A549 (cell line): ENCODE measurements at regions not wholly inside any gene's neighbourhood (a gene's known extent, or its start where the extent isn't known, plus 50 kb on each side); places are given as distances from the start of the nearest gene placed in this dataset.

ENCODE experiments used
- ATAC-seq, 2 experiments: fragments of 200-7000 bp in 1 of 2; fragments of >200 bp in 1 of 2; cut with Nextera tagmentation in 1 of 2; cut with Tn5 transposase in 1 of 2; 3 replicates each; pipeline versions ENCODE4 v1.8.0 to v1.9.1; 2018 to 2020; ENCODE audit warnings: mild to moderate bottlenecking in 1 of 2, moderate library complexity in 1 of 2
- CTCF ChIA-PET: fragments of 300-600 bp; sonication (Branson Sonifier 250); formaldehyde crosslinking; extraction: SDS; loops from one replicate; lab custom pipeline; 2021; ENCODE audit warnings: antibody characterized with exemption, inconsistent platforms; lab: Yijun Ruan, JAX
- POLR2A ChIA-PET: fragments of 350-600 bp; formaldehyde crosslinking; extraction: SDS; loops from one replicate; lab custom pipeline; 2021; ENCODE audit warnings: antibody characterized with exemption, inconsistent platforms; lab: Yijun Ruan, JAX
- DNase-seq, 2 experiments: peaks; one replicate each; pipeline versions ENCODE4 v3.0.0 to v3.0.0-alpha.2; 2011 to 2016; ENCODE audit warnings: low read depth in 1 of 2, low spot score in 1 of 2
- FAIRE-seq: peaks from 2 replicates; lab custom pipeline; 2011; peaks lifted over from hg19 to GRCh38; lab: Jason Lieb, UNC
- H3K27ac ChIP-seq, 2 experiments: fragments of >200 bp; sonication (Bioruptor Twin); formaldehyde crosslinking; 3 replicates each; pipeline ENCODE4 v1.5.1; 2016 to 2017
- H3K4me1 ChIP-seq: fragments of >200 bp; sonication (Bioruptor Twin); formaldehyde crosslinking; 3 replicates; pipeline ENCODE4 v1.6.1; 2016
- H3K4me2 ChIP-seq: fragments of >200 bp; sonication (Bioruptor Twin); formaldehyde crosslinking; 3 replicates; pipeline ENCODE4 v1.6.1; 2016
- H3K4me3 ChIP-seq: fragments of >200 bp; sonication (Bioruptor Twin); formaldehyde crosslinking; 3 replicates; pipeline ENCODE4 v1.5.1; 2016
- H3K9me3 ChIP-seq: fragments of >200 bp; sonication (Bioruptor Twin); formaldehyde crosslinking; 3 replicates; pipeline ENCODE4 v1.6.1; 2016
- ATOH8 ChIP-seq: fragments of 250-450 bp; sonication (Bioruptor Pico); IDR thresholded peaks from 2 replicates; pipeline ENCODE4 v1.5.0; 2020; ENCODE audit warnings: low read depth, mild to moderate bottlenecking, moderate library complexity
- BHLHE40 ChIP-seq: IDR thresholded peaks from 2 replicates; pipeline ENCODE4 v1.6.1; 2012; ENCODE audit warnings: low read depth, low read length, inconsistent platforms
- CBX8 ChIP-seq: fragments of 200-600 bp; sonication (generic); IDR thresholded peaks from 2 replicates; pipeline ENCODE4 v1.6.1; 2016
- CEBPB ChIP-seq, 2 experiments: fragments of >200 bp in 1 of 2; sonication (Bioruptor Twin) in 1 of 2; formaldehyde crosslinking in 1 of 2; IDR thresholded peaks; 2 replicates each; pipeline ENCODE4 v1.6.1; 2012 to 2016
- CHD2 ChIP-seq: fragments of 150-350 bp; IDR thresholded peaks from 2 replicates; pipeline ENCODE4 v1.6.1; 2014; ENCODE audit warnings: low read length; ENCODE audit not compliant: partially characterized antibody
- CTCF ChIP-seq: fragments of >200 bp; sonication (Bioruptor Twin); formaldehyde crosslinking; IDR thresholded peaks from 3 replicates; pipeline ENCODE4 v1.5.1; 2016
- EHF ChIP-seq: fragments of 250-450 bp; sonication (Bioruptor Pico); IDR thresholded peaks from 2 replicates; pipeline ENCODE4 v1.5.0; 2020; ENCODE audit warnings: mild to moderate bottlenecking
- EP300 ChIP-seq, 2 experiments: fragments of >200 bp; sonication (Bioruptor Twin); formaldehyde crosslinking; IDR thresholded peaks; 2 replicates in 1 of 2; 3 replicates in 1 of 2; pipeline ENCODE4 v1.6.1; 2016 to 2017
- ESRRA ChIP-seq: fragments of 150-350 bp; IDR thresholded peaks from 2 replicates; pipeline ENCODE4 v1.6.1; 2014; ENCODE audit warnings: mild to moderate bottlenecking, low read length, borderline replicate concordance
- HOXB13 ChIP-seq: fragments of 250-450 bp; sonication (Bioruptor Pico); IDR thresholded peaks from 2 replicates; pipeline ENCODE4 v1.5.0; 2020; ENCODE audit warnings: low read depth, mild to moderate bottlenecking, moderate library complexity
- MAX ChIP-seq: IDR thresholded peaks from 2 replicates; pipeline ENCODE4 v1.6.1; 2012
- MAZ ChIP-seq: fragments of 150-350 bp; IDR thresholded peaks from 2 replicates; pipeline ENCODE4 v1.6.1; 2014; ENCODE audit warnings: antibody characterized with exemption, low read depth, low read length, borderline replicate concordance
- MYC ChIP-seq: IDR thresholded peaks from 2 replicates; pipeline ENCODE4 v1.6.1; 2012; ENCODE audit warnings: mild to moderate bottlenecking, inconsistent platforms, low read length, improper control_type of control experiment, borderline replicate concordance
- NR3C1 ChIP-seq: fragments of >200 bp; sonication (Bioruptor Twin); formaldehyde crosslinking; IDR thresholded peaks from 3 replicates; pipeline ENCODE4 v1.6.1; 2017
- POLR2AphosphoS2 ChIP-seq: conservative IDR thresholded peaks from 2 replicates; pipeline ENCODE4 v1.6.1; 2012; ENCODE audit warnings: low read length, improper control_type of control experiment, inconsistent platforms
- RAD21 ChIP-seq, 2 experiments: fragments of >200 bp in 1 of 2; sonication (Bioruptor Twin) in 1 of 2; formaldehyde crosslinking in 1 of 2; IDR thresholded peaks in 1 of 2; conservative IDR thresholded peaks in 1 of 2; 2 replicates in 1 of 2; 3 replicates in 1 of 2; pipeline ENCODE4 v1.6.1; 2012 to 2018; ENCODE audit warnings: inconsistent platforms in 1 of 2
- RCOR1 ChIP-seq: fragments of 150-350 bp; IDR thresholded peaks from 2 replicates; pipeline ENCODE4 v1.6.1; 2014; ENCODE audit warnings: antibody characterized with exemption, low read length, low read depth
- RFX5 ChIP-seq: fragments of 450-650 bp; IDR thresholded peaks from 2 replicates; pipeline ENCODE4 v1.7.1; 2014; ENCODE audit warnings: antibody characterized with exemption, mild to moderate bottlenecking, moderate library complexity
- RNF2 ChIP-seq: fragments of 200-600 bp; sonication (generic); IDR thresholded peaks from 2 replicates; pipeline ENCODE4 v1.6.1; 2016; ENCODE audit warnings: low read depth, mild to moderate bottlenecking, antibody characterized with exemption, moderate library complexity, borderline replicate concordance
- ZFP36 ChIP-seq: fragments of 450-650 bp; IDR thresholded peaks from 2 replicates; pipeline ENCODE4 v1.6.1; 2014; ENCODE audit warnings: borderline replicate concordance; ENCODE audit not compliant: partially characterized antibody
- ZNF302 ChIP-seq: fragments of 250-450 bp; sonication (Bioruptor Pico); IDR thresholded peaks from 2 replicates; pipeline ENCODE4 v1.9.0; 2021; ENCODE audit warnings: inconsistent platforms, mild to moderate bottlenecking, moderate library complexity
- WGBS: methylation state at CpG from one replicate; pipeline ENCODE4 v1.1.6; 2017; ENCODE audit errors: missing lambda C conversion rate; 5-methylcytosine and 5-hydroxymethylcytosine counted together
- TF ChIP-seq, protein P1 (sequence below): fragments of >200 bp; sonication (Bioruptor Twin); formaldehyde crosslinking; IDR thresholded peaks from 3 replicates; pipeline ENCODE4 v1.6.1; 2016

GRCh38 chr4:59127006-59127405 lies 2016.8 kb upstream of the IGFBP7 start:
- ATAC-seq, result no peak

DNA sequence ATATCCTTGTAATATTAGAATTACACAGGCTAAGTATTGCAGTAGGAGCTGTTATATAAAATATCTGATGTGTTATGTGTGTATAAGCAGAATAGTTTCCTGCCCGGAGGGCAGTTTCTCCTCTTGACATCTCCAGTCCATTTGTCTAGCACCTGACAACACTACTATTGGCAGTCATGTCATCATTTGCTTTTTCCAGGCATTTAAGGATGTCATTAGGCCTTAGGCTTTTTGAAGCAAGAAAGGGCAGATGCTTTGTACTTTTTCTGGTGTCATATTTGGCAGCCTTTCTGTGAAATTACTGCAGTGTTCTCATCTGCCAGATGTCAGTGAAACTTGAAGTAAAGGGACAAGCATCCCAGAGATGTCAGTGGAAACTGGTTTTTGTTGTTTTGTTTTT lies 2017.6 kb upstream of the IGFBP7 start:
- no peak overlapping the region for H3K4me3 ChIP-seq
- no peak overlapping the region for H3K4me2 ChIP-seq
- ATAC-seq (no peak), DNase-seq (no peak), FAIRE-seq (no peak)
- TF ChIP-seq RFX5 (no peak), RCOR1 (no peak), CEBPB (IDR thresholded peaks at IDR 0.05) (no peak), CBX8 (no peak), CTCF (no peak), EHF (CRISPR knock-in tag) (no peak)
- H3K4me1 ChIP-seq, result no peaks in the 10 kb centered on the region
- ChIA-PET POLR2A (no interaction called here), CTCF (no interaction called here)
- no peaks in the 10 kb centered on the region for H3K9me3 ChIP-seq
- no peak overlapping the region for H3K27ac ChIP-seq
- WGBS, result 75% methylated on average over 1 of the region's 1 CpG

More at GRCh38 chr4:59127006-59127405, 2016.8 kb upstream of the IGFBP7 start:
- H3K27ac ChIP-seq, result no peak overlapping the region
- H3K9me3 ChIP-seq, result no peaks in the 10 kb centered on the region
- H3K4me1 ChIP-seq, result no peaks in the 10 kb centered on the region
- no peak for FAIRE-seq
- TF ChIP-seq NR3C1 (no peak), ESRRA (no peak), RNF2 (no peak), MYC (no peak), RAD21 (conservative IDR thresholded peaks at IDR 0.05 in 1 of 2, IDR thresholded peaks at IDR 0.05 in 1 of 2) (no peak), EP300 (IDR thresholded peaks at IDR 0.05) (no peak), CHD2 (no peak)
- TF ChIP-seq, all 56 proteins: peak for 0
- no peak overlapping the region for H3K4me2 ChIP-seq
- H3K4me3 ChIP-seq, result no peak overlapping the region
- ChIA-PET POLR2A (no interaction called here), CTCF (no interaction called here)
- 41% methylated on average over 5 of the region's 5 CpGs for WGBS
- DNase-seq, result no peak

- no peaks in the 10 kb centered on the region for H3K9me3 ChIP-seq
- POLR2A ChIA-PET, result no interaction called here
- TF ChIP-seq MAX, result no peak
- TF ChIP-seq POLR2AphosphoS2, result no peak
- TF ChIP-seq, protein P1, sequence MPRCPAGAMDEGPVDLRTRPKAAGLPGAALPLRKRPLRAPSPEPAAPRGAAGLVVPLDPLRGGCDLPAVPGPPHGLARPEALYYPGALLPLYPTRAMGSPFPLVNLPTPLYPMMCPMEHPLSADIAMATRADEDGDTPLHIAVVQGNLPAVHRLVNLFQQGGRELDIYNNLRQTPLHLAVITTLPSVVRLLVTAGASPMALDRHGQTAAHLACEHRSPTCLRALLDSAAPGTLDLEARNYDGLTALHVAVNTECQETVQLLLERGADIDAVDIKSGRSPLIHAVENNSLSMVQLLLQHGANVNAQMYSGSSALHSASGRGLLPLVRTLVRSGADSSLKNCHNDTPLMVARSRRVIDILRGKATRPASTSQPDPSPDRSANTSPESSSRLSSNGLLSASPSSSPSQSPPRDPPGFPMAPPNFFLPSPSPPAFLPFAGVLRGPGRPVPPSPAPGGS, result no peak
- TF ChIP-seq HOXB13, result no peak
- TF ChIP-seq ATOH8 (CRISPR knock-in tag), result no peak
- no peak for TF ChIP-seq BHLHE40
- TF ChIP-seq NR3C1, result no peak
- TF ChIP-seq ESRRA, result no peak
- no peak for TF ChIP-seq ZFP36
- TF ChIP-seq ZNF302, result no peak
- no peak for TF ChIP-seq MAZ
- TF ChIP-seq RFX5, result no peak
- TF ChIP-seq, all 56 proteins: peak for 0
- Histone ChIP-seq H3K4me2 (no peak overlapping the region), H3K4me1 (no peaks in the 10 kb centered on the region), H3K4me3 (no peak overlapping the region), H3K27ac (no peak overlapping the region)
- no peak for ATAC-seq
- CTCF ChIA-PET, result no interaction called here
- no peak for FAIRE-seq
- WGBS, result 82% methylated on average over 1 of the region's 1 CpG
- no peak for DNase-seq
These were observed 2025.2 kb upstream of the IGFBP7 start for GRCh38 chr4:59135248-59135985.
